DOHH2 (cell line): ENCODE measurements at regions not wholly inside any gene's neighbourhood (a gene's known extent, or its start where the extent isn't known, plus 50 kb on each side); places are given as distances from the start of the nearest gene placed in this dataset.

Experiments
- H3F3A ChIP-seq: fragments of 200-600 bp; sonication (generic), shearing (Covaris generic); 2 replicates; pipeline ENCODE4 v1.6.0; 2016; ENCODE audit warnings: antibody characterized with exemption, mild to moderate bottlenecking; ENCODE audit not compliant: control insufficient read depth, insufficient read depth
- H3K27ac ChIP-seq: fragments of 200-600 bp; sonication (generic); 2 replicates; pipeline ENCODE4 v1.5.1; 2014; ENCODE audit warnings: low read depth, mild to moderate bottlenecking, low read length, moderate library complexity
- H3K27me3 ChIP-seq: fragments of 200-600 bp; sonication (generic); 2 replicates; pipeline ENCODE4 v1.6.1; 2014; ENCODE audit warnings: mild to moderate bottlenecking, low read length, mixed read lengths; ENCODE audit not compliant: control insufficient read depth
- H3K36me3 ChIP-seq: fragments of 200-600 bp; sonication (generic); 2 replicates; pipeline ENCODE4 v1.6.1; 2014; ENCODE audit warnings: mild to moderate bottlenecking, low read length, moderate library complexity, mixed read lengths; ENCODE audit not compliant: control insufficient read depth
- H3K4me1 ChIP-seq: fragments of 200-600 bp; sonication (generic); 2 replicates; pipeline ENCODE4 v1.6.1; 2014; ENCODE audit warnings: mild to moderate bottlenecking, low read length, mixed read lengths; ENCODE audit not compliant: control insufficient read depth
- H3K4me2 ChIP-seq: fragments of 200-600 bp; sonication (generic); 2 replicates; pipeline ENCODE4 v1.6.0; 2014; ENCODE audit warnings: mild to moderate bottlenecking, low read length, moderate library complexity
- H3K4me3 ChIP-seq: fragments of 200-600 bp; sonication (generic); 2 replicates; pipeline ENCODE4 v1.5.1; 2014; ENCODE audit warnings: mild to moderate bottlenecking, low read length, mixed read lengths
- H3K79me2 ChIP-seq: fragments of 200-600 bp; sonication (generic); 2 replicates; pipeline ENCODE4 v1.6.1; 2014; ENCODE audit warnings: mild to moderate bottlenecking, low read length, mixed read lengths; ENCODE audit not compliant: control insufficient read depth
- H3K9me2 ChIP-seq: fragments of 200-600 bp; sonication (generic); replicated peaks from 2 replicates; pipeline ENCODE4 v1.6.1; 2014; ENCODE audit warnings: mild to moderate bottlenecking, low read length, mixed read lengths; ENCODE audit not compliant: control insufficient read depth
- H3K9me3 ChIP-seq: fragments of 200-600 bp; sonication (generic); 2 replicates; pipeline ENCODE4 v1.6.1; 2014; ENCODE audit warnings: antibody characterized with exemption, low read length, mixed read lengths; ENCODE audit not compliant: control insufficient read depth, insufficient read depth
- H4K20me1 ChIP-seq: fragments of 200-600 bp; sonication (generic); 2 replicates; pipeline ENCODE4 v1.6.0; 2014; ENCODE audit warnings: low read depth, mild to moderate bottlenecking, antibody characterized with exemption, low read length, moderate library complexity; ENCODE audit not compliant: control insufficient read depth, insufficient read depth
- EZH2phosphoT487 ChIP-seq: fragments of 200-600 bp; sonication (generic); IDR thresholded peaks from 2 replicates; pipeline ENCODE4 v1.6.1; 2017; ENCODE audit warnings: borderline replicate concordance, mild to moderate bottlenecking, antibody characterized with exemption, low read length, moderate library complexity, mixed read lengths
- TF ChIP-seq, protein P1 (sequence below): fragments of 200-600 bp; sonication (generic); IDR thresholded peaks from one replicate; pipeline ENCODE4 v1.5.1; 2014; ENCODE audit warnings: antibody characterized with exemption, mild to moderate bottlenecking, low read depth, low read length; ENCODE audit not compliant: poor library complexity, severe bottlenecking

DNA sequence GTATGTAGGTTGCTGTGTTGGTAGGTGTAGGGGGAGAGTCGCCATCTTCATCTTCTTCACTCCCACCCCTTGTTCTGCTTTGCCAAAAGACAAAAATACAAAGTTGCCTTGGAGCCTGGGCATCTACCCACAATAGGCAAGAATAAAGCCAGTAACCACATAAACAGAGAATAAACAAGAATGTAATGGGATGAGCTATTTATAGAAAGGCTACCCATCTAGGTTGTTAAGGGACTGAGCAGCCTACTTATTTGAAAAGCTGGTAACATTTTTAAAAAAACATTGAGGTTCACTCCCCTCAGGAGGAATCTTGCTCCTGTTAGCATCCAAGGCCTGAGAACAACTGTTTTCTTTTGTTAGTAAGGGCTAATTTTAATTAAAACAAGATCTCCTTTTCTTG lies 301.4 kb upstream of the STXBP5 start:
- H3K9me3 ChIP-seq = no peaks in the 10 kb centered on the region
- H3K9me2 ChIP-seq = no peaks in the 10 kb centered on the region
- no peaks in the 10 kb centered on the region for H3F3A ChIP-seq
- no peaks in the 10 kb centered on the region for H3K36me3 ChIP-seq
- no peaks in the 10 kb centered on the region for H4K20me1 ChIP-seq
- H3K4me2 ChIP-seq = no peak overlapping the region
- H3K79me2 ChIP-seq = no peaks in the 10 kb centered on the region
- no peaks in the 10 kb centered on the region for H3K4me1 ChIP-seq
- H3K27ac ChIP-seq = no peak overlapping the region
- TF ChIP-seq EZH2phosphoT487 = no peak
- TF ChIP-seq, protein P1, sequence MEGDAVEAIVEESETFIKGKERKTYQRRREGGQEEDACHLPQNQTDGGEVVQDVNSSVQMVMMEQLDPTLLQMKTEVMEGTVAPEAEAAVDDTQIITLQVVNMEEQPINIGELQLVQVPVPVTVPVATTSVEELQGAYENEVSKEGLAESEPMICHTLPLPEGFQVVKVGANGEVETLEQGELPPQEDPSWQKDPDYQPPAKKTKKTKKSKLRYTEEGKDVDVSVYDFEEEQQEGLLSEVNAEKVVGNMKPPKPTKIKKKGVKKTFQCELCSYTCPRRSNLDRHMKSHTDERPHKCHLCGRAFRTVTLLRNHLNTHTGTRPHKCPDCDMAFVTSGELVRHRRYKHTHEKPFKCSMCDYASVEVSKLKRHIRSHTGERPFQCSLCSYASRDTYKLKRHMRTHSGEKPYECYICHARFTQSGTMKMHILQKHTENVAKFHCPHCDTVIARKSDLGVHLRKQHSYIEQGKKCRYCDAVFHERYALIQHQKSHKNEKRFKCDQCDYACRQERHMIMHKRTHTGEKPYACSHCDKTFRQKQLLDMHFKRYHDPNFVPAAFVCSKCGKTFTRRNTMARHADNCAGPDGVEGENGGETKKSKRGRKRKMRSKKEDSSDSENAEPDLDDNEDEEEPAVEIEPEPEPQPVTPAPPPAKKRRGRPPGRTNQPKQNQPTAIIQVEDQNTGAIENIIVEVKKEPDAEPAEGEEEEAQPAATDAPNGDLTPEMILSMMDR = no peak
- no peak overlapping the region for H3K4me3 ChIP-seq
- no peaks in the 10 kb centered on the region for H3K27me3 ChIP-seq

DNA sequence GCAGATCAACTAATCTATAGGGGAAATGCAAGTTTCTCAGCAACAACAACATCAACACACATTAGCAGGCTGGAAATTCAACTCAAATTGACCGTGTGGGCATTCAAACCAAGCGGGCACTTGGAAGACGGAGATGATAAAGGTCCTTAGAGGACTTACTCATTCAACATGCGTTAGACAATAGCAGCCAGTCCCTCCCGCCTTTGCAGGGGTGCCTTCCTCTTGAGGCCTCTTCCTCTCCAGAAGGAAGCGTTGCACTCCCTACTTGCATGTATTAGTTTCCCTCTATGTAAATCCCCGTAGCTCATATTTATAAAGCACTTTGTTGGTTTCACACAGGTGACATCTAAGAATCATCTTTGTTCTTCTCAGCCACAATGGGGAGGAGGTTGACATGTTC lies 300.8 kb upstream of the STXBP5 start:
- no peaks in the 10 kb centered on the region for H4K20me1 ChIP-seq
- TF ChIP-seq, protein P1 = no peak
- no peak for TF ChIP-seq EZH2phosphoT487
- H3K4me3 ChIP-seq = no peak overlapping the region
- no peaks in the 10 kb centered on the region for H3K36me3 ChIP-seq
- no peak overlapping the region for H3K27ac ChIP-seq
- H3K27me3 ChIP-seq = no peaks in the 10 kb centered on the region
- H3K9me2 ChIP-seq = no peaks in the 10 kb centered on the region
- no peaks in the 10 kb centered on the region for H3F3A ChIP-seq
- no peaks in the 10 kb centered on the region for H3K9me3 ChIP-seq
- H3K79me2 ChIP-seq = no peaks in the 10 kb centered on the region
- H3K4me2 ChIP-seq = no peak overlapping the region
- no peaks in the 10 kb centered on the region for H3K4me1 ChIP-seq

DNA sequence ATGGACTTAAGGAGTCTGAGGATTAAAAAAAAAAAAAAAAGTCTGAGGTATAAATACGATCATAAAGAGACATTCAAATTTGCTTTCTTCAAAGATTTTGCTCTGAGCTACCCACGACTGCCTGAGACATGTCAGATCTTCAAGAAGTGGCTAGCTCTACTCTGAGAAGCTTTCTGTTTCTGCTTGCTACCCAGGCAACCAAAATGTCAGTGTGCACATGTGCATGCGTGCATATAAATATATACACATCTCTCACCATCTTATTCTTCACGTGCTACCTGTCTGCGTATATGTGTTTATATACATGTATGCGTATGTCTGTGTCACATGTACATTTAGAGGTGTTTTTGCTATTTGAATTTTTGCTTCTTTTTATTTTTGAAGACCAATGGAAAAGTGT lies 299.6 kb upstream of the STXBP5 start:
- no peaks in the 10 kb centered on the region for H4K20me1 ChIP-seq
- H3K9me2 ChIP-seq = no peaks in the 10 kb centered on the region
- no peaks in the 10 kb centered on the region for H3K27me3 ChIP-seq
- no peak for TF ChIP-seq EZH2phosphoT487
- TF ChIP-seq, protein P1 = no peak
- H3K4me1 ChIP-seq = no peaks in the 10 kb centered on the region
- no peaks in the 10 kb centered on the region for H3K9me3 ChIP-seq
- H3F3A ChIP-seq = no peaks in the 10 kb centered on the region
- H3K4me2 ChIP-seq = no peak overlapping the region
- H3K4me3 ChIP-seq = no peak overlapping the region
- H3K36me3 ChIP-seq = no peaks in the 10 kb centered on the region
- H3K27ac ChIP-seq = no peak overlapping the region
- H3K79me2 ChIP-seq = no peaks in the 10 kb centered on the region

DNA sequence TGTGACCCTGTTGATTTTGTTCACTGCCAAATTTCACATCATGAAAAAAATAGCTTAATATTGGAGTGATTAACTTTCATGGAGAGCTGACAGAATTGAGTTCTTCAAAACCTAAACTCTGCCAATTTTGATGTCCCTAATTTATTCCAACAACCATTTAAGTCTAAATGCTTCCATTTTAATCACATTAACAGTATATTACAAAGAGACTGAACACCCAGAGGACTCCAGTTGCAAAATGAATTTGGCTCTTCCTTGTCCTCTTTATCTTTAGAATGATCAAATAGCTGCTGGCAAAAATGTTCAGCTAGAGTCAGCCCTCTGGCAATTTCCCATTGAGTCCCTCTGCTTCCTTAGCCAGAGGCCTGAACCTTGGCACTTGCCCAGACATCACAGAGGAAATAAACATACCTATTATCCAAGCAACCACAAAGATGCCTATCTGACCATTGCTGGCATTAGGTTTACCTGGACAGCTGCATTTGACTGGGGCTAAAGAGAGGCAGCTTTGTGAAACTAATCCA lies 299.0 kb upstream of the STXBP5 start:
- no peaks in the 10 kb centered on the region for H3K9me3 ChIP-seq
- H3F3A ChIP-seq = no peaks in the 10 kb centered on the region
- no peaks in the 10 kb centered on the region for H3K4me1 ChIP-seq
- TF ChIP-seq, protein P1 = no peak
- no peak for TF ChIP-seq EZH2phosphoT487
- H3K27ac ChIP-seq = no peak overlapping the region
- H3K9me2 ChIP-seq = no peaks in the 10 kb centered on the region
- no peaks in the 10 kb centered on the region for H3K79me2 ChIP-seq
- H3K36me3 ChIP-seq = no peaks in the 10 kb centered on the region
- no peaks in the 10 kb centered on the region for H3K27me3 ChIP-seq
- no peak overlapping the region for H3K4me2 ChIP-seq
- no peaks in the 10 kb centered on the region for H4K20me1 ChIP-seq
- no peak overlapping the region for H3K4me3 ChIP-seq
